Karpas-422 (cell line): ENCODE measurements at regions not wholly inside any gene's neighbourhood (a gene's known extent, or its start where the extent isn't known, plus 50 kb on each side); places are given as distances from the start of the nearest gene placed in this dataset.
"Not testable (repeated sequence)": the region's sequence is repeated elsewhere in the genome, so short reads cannot be mapped to it uniquely, and the experiment has no call there.

ENCODE experiments used
- DNase-seq: peaks from one replicate; pipeline ENCODE4 v3.0.0-alpha.2; 2015
- H2AFZ ChIP-seq: fragments of 200-600 bp; sonication (generic); 2 replicates; pipeline ENCODE4 v1.6.1; 2014; ENCODE audit warnings: antibody characterized with exemption, low read length, mixed read lengths
- H3K27ac ChIP-seq: fragments of 200-600 bp; sonication (generic); 2 replicates; pipeline ENCODE4 v1.5.1; 2014; ENCODE audit warnings: mild to moderate bottlenecking, low read length, moderate library complexity
- H3K27me3 ChIP-seq: fragments of 200-600 bp; sonication (generic); 2 replicates; pipeline ENCODE4 v1.6.1; 2014; ENCODE audit warnings: low read length, mixed read lengths
- H3K36me3 ChIP-seq: fragments of 200-600 bp; sonication (generic); 2 replicates; pipeline ENCODE4 v1.6.1; 2014; ENCODE audit warnings: low read length, mixed read lengths; ENCODE audit not compliant: insufficient read depth
- H3K4me1 ChIP-seq: fragments of 200-600 bp; sonication (generic); 2 replicates; pipeline ENCODE4 v1.6.1; 2014; ENCODE audit warnings: mild to moderate bottlenecking, low read length, mixed read lengths
- H3K4me2 ChIP-seq: fragments of 200-600 bp; sonication (generic); 2 replicates; pipeline ENCODE4 v1.6.1; 2014; ENCODE audit warnings: low read length, low read depth, mild to moderate bottlenecking; ENCODE audit not compliant: poor library complexity, severe bottlenecking
- H3K4me3 ChIP-seq: fragments of 200-600 bp; sonication (generic); 2 replicates; pipeline ENCODE4 v1.5.1; 2014; ENCODE audit warnings: mild to moderate bottlenecking, antibody characterized with exemption, low read length, mixed read lengths
- H3K79me2 ChIP-seq: fragments of 200-600 bp; sonication (generic); 2 replicates; pipeline ENCODE4 v1.6.1; 2014; ENCODE audit warnings: mild to moderate bottlenecking, low read length, mixed read lengths
- H3K9ac ChIP-seq: fragments of 200-600 bp; sonication (generic); 2 replicates; pipeline ENCODE4 v1.6.0; 2014; ENCODE audit warnings: low read length
- H3K9me2 ChIP-seq: fragments of 200-600 bp; sonication (generic), shearing (Covaris generic); replicated peaks from 2 replicates; pipeline ENCODE4 v1.6.0; 2014; ENCODE audit warnings: mild to moderate bottlenecking, low read length, moderate library complexity; ENCODE audit not compliant: insufficient read depth
- H3K9me3 ChIP-seq: fragments of 300-700, 200-600 bp; sonication (generic); 2 replicates; pipeline ENCODE4 v1.6.1; 2014; ENCODE audit warnings: low read length, mixed read lengths
- H4K20me1 ChIP-seq: fragments of 200-600 bp; sonication (generic); 2 replicates; pipeline ENCODE4 v1.6.1; 2014; ENCODE audit warnings: mild to moderate bottlenecking, antibody characterized with exemption, low read length, low read depth; ENCODE audit not compliant: insufficient read depth

GRCh38 chr7:116407165-116407564, 92.4 kb upstream of the CAV2 start:
- no peak overlapping the region for H2AFZ ChIP-seq
- H3K4me3 ChIP-seq = no peak overlapping the region
- H3K27ac ChIP-seq = no peak overlapping the region
- H3K9me3 ChIP-seq = no peaks in the 10 kb centered on the region
- no peaks in the 10 kb centered on the region for H3K27me3 ChIP-seq
- no peaks in the 10 kb centered on the region for H3K4me1 ChIP-seq
- no peaks in the 10 kb centered on the region for H3K79me2 ChIP-seq
- no peaks in the 10 kb centered on the region for H3K36me3 ChIP-seq
- H3K9ac ChIP-seq = no peak overlapping the region
- H3K9me2 ChIP-seq = no peaks in the 10 kb centered on the region
- H4K20me1 ChIP-seq = no peaks in the 10 kb centered on the region
- no peak for DNase-seq
- no peak overlapping the region for H3K4me2 ChIP-seq

- no peaks in the 10 kb centered on the region for H3K4me1 ChIP-seq
- no peaks in the 10 kb centered on the region for H3K79me2 ChIP-seq
- H3K4me2 ChIP-seq = no peak overlapping the region
- no peaks in the 10 kb centered on the region for H3K36me3 ChIP-seq
- no peak for DNase-seq
- H3K27ac ChIP-seq = no peak overlapping the region
- H3K27me3 ChIP-seq = no peaks in the 10 kb centered on the region
- no peaks in the 10 kb centered on the region for H3K9me2 ChIP-seq
- H2AFZ ChIP-seq = no peak overlapping the region
- H4K20me1 ChIP-seq = no peaks in the 10 kb centered on the region
- no peak overlapping the region for H3K4me3 ChIP-seq
- no peaks in the 10 kb centered on the region for H3K9me3 ChIP-seq
- H3K9ac ChIP-seq = no peak overlapping the region
Measured at GRCh38 chr7:116408166-116408565, 91.4 kb upstream of the CAV2 start.

GRCh38 chr7:116408831-116409453, 90.6 kb upstream of the CAV2 start:
- H4K20me1 ChIP-seq, H3K4me1 ChIP-seq, H3K79me2 ChIP-seq, H3K4me2 ChIP-seq, H3K4me3 ChIP-seq, H3K9me2 ChIP-seq, H3K36me3 ChIP-seq, H2AFZ ChIP-seq, H3K9me3 ChIP-seq, DNase-seq, H3K9ac ChIP-seq, H3K27ac ChIP-seq, H3K27me3 ChIP-seq: not testable (repeated sequence)

DNA sequence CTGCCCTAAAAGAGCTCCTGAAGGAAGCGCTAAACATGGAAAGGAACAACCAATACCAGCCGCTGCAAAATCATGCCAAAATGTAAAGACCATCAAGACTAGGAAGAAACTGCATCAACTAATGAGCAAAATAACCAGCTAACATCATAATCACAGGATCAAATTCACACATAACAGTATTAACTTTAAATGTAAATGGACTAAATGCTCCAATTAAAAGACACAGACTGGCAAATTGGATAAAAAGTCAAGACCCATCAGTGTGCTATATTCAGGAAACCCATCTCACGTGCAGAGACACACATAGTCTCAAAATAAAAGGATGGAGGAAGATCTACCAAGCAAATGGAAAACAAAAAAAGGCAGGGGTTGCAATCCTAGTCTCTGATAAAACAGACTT, 88.8 kb upstream of the CAV2 start:
- not testable (repeated sequence) for H4K20me1 ChIP-seq, H3K9ac ChIP-seq, H3K4me2 ChIP-seq, H2AFZ ChIP-seq, H3K4me3 ChIP-seq, H3K27ac ChIP-seq, H3K9me3 ChIP-seq, H3K36me3 ChIP-seq, DNase-seq, H3K4me1 ChIP-seq, H3K79me2 ChIP-seq, H3K9me2 ChIP-seq, H3K27me3 ChIP-seq

DNA sequence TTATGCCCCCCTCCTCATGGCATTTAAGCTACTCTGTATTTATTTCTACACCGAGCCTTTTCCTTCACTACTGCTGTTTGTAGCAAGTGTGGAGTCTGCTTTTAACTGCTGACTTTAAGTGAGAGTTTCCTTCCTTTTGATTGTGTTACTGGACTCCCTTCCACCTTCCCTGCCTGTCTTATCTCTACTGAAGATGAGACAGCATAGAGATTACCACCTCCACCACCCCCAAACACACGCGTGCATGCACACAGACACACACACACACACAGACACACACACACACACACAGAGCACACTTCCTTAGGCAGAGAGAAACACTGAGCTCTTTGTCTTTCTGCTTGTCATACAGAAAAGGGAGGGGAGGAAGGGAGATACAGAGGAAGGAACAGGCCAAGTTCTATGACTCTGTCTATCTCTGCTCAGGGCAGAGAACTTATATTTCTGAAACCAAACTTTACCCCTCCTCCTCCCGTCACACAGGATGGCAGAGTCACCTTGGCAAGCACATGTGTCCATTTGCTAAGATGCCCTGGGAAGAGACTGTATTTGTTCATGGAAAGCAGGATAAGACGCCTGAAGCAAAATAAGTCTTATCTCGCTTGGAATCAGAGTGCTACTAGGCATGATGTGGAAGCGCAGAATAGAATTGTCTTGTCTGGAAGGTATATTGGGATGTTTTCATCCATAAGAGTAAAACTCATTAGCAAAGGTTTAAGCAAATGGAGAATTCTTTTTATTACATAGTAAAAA, 81.8 kb upstream of the CAV2 start:
- no peaks in the 10 kb centered on the region for H3K9me3 ChIP-seq
- H3K27ac ChIP-seq = no peak overlapping the region
- no peaks in the 10 kb centered on the region for H4K20me1 ChIP-seq
- H3K79me2 ChIP-seq = no peaks in the 10 kb centered on the region
- no peaks in the 10 kb centered on the region for H3K27me3 ChIP-seq
- no peak overlapping the region for H3K9ac ChIP-seq
- no peaks in the 10 kb centered on the region for H3K4me1 ChIP-seq
- DNase-seq = no peak
- H3K36me3 ChIP-seq = no peaks in the 10 kb centered on the region
- no peak overlapping the region for H3K4me2 ChIP-seq
- H2AFZ ChIP-seq = no peak overlapping the region
- H3K4me3 ChIP-seq = no peak overlapping the region
- H3K9me2 ChIP-seq = no peaks in the 10 kb centered on the region

- Histone ChIP-seq H2AFZ (no peak overlapping the region), H4K20me1 (no peaks in the 10 kb centered on the region), H3K27me3 (no peaks in the 10 kb centered on the region), H3K4me3 (no peak overlapping the region), H3K9me3 (no peaks in the 10 kb centered on the region), H3K4me2 (no peak overlapping the region), H3K9me2 (no peaks in the 10 kb centered on the region), H3K27ac (no peak overlapping the region), H3K9ac (no peak overlapping the region), H3K79me2 (no peaks in the 10 kb centered on the region), H3K36me3 (no peaks in the 10 kb centered on the region), H3K4me1 (no peaks in the 10 kb centered on the region)
- DNase-seq = no peak
Measured at GRCh38 chr7:116418524-116418923, 81.0 kb upstream of the CAV2 start.

GRCh38 chr7:116420003-116420402, 79.5 kb upstream of the CAV2 start:
- H3K9me2 ChIP-seq = no peaks in the 10 kb centered on the region
- no peaks in the 10 kb centered on the region for H3K27me3 ChIP-seq
- H3K79me2 ChIP-seq = no peaks in the 10 kb centered on the region
- no peaks in the 10 kb centered on the region for H3K4me1 ChIP-seq
- no peak overlapping the region for H3K9ac ChIP-seq
- H3K4me3 ChIP-seq = no peak overlapping the region
- no peaks in the 10 kb centered on the region for H4K20me1 ChIP-seq
- H3K4me2 ChIP-seq = no peak overlapping the region
- no peak for DNase-seq
- no peaks in the 10 kb centered on the region for H3K9me3 ChIP-seq
- H3K27ac ChIP-seq = no peak overlapping the region
- H2AFZ ChIP-seq = no peak overlapping the region
- H3K36me3 ChIP-seq = no peaks in the 10 kb centered on the region

DNA sequence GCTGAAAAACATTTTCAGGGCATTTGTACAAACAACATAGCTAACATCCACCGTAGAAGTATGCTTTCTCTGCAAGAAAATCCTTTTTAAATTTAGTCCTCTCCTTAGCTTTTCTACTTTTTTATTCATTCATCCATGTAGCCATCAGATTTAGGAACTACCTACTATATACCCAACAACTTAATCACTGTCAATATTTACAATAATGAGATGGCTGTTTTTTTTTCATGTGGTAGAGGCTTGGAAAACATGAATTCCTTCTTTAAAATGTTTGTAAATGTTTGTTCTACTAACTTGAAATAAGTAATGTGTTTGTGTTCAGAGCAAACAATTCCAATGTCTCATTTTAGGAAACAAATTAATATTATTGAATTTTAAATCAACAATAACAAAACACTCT, 78.2 kb upstream of the CAV2 start:
- no peak overlapping the region for H3K4me3 ChIP-seq
- H3K4me1 ChIP-seq = no peaks in the 10 kb centered on the region
- no peaks in the 10 kb centered on the region for H3K9me3 ChIP-seq
- no peaks in the 10 kb centered on the region for H3K36me3 ChIP-seq
- no peak overlapping the region for H3K27ac ChIP-seq
- H3K9me2 ChIP-seq = no peaks in the 10 kb centered on the region
- H3K27me3 ChIP-seq = no peaks in the 10 kb centered on the region
- no peaks in the 10 kb centered on the region for H4K20me1 ChIP-seq
- no peak overlapping the region for H3K9ac ChIP-seq
- H2AFZ ChIP-seq = no peak overlapping the region
- DNase-seq = no peak
- H3K79me2 ChIP-seq = no peaks in the 10 kb centered on the region
- no peak overlapping the region for H3K4me2 ChIP-seq
